Activated naive CD4-positive, alpha-beta T cell treated with anti-CD3 and anti-CD28 coated beads, Interleukin-2, amount 50 U/mL, for 16 hours (primary cell): ENCODE measurements at regions not wholly inside any gene's neighbourhood (a gene's known extent, or its start where the extent isn't known, plus 50 kb on each side); places are given as distances from the start of the nearest gene placed in this dataset.

Experiments
- DNase-seq: peaks from one replicate; pipeline ENCODE4 v3.0.0-alpha.2; 2020

DNA sequence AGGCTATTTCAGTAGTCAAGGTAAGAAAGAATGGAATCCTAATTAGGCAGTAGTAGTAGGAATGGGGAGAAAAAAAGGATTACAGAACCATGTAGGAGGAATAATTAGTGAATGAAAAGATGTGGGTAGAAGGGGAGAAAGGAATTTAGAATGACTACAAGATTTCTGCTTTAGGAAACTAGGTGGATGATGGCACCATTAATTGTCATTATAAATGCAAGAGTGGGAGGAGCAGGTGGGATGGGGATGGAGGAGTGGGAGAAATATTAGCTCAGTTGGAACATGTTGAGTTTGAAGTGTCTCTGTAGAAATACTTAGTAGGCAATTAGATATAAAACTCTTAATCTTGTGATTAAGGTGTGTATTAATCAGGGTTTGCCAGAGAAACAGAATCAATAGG lies 50.0 kb upstream of the C21orf91 start:
- no peak for DNase-seq
